ENCODE measurements at regions not wholly inside any gene's neighbourhood (a gene's known extent, or its start where the extent isn't known, plus 50 kb on each side); places are given as distances from the start of the nearest gene placed in this dataset.
A peak's percentile ranks its signal among the peaks of the same experiment; 100 is the strongest.

- peak; percentile 80 for DNase-seq
Observed at GRCh38 chr9:6703898-6704639, 53.7 kb upstream of the KDM4C start.

GRCh38 chr9:6702707-6703106 lies 55.1 kb upstream of the KDM4C start:
- no peak for DNase-seq

GRCh38 chr9:6696178-6696577 lies 50.6 kb upstream of the GLDC start:
- no peak for DNase-seq

GRCh38 chr9:6695121-6695814 lies 49.7 kb upstream of the GLDC start:
- DNase-seq: no peak
